Activated B cell treated with CpG ODN at 0.5 μM for 24 hours (primary cell): ENCODE measurements at regions not wholly inside any gene's neighbourhood (a gene's known extent, or its start where the extent isn't known, plus 50 kb on each side); places are given as distances from the start of the nearest gene placed in this dataset.

Experiments used
- ATAC-seq: fragments of 200-7000 bp; cut with Tn5 transposase; one replicate; pipeline ENCODE4 v1.10.0; 2021; ENCODE audit warnings: low read depth, mild to moderate bottlenecking, moderate library complexity
- CTCF ChIA-PET: fragments of 350-600 bp; sonication (Branson Sonifier 250); formaldehyde crosslinking; loops from one replicate; lab custom pipeline; 2021; ENCODE audit warnings: antibody characterized with exemption; lab: Charles Lee
- POLR2A ChIA-PET: fragments of 350-600 bp; sonication (Branson Sonifier 250); formaldehyde crosslinking; loops from one replicate; lab custom pipeline; 2021; ENCODE audit warnings: antibody characterized with exemption; lab: Charles Lee
- DNase-seq: peaks from one replicate; pipeline ENCODE4 v3.0.0; 2022
- H3K27ac Mint-ChIP-seq: one replicate; pipeline ENCODE4 v1.8.0; 2020; ENCODE audit warnings: mixed read lengths
- H3K27me3 Mint-ChIP-seq: one replicate; pipeline ENCODE4 v1.8.0; 2021; ENCODE audit warnings: mixed read lengths
- H3K36me3 Mint-ChIP-seq: one replicate; pipeline ENCODE4 v1.8.0; 2021; ENCODE audit warnings: low read depth, mixed read lengths
- H3K4me1 Mint-ChIP-seq: one replicate; pipeline ENCODE4 v1.8.0; 2021; ENCODE audit warnings: mixed read lengths
- H3K4me3 Mint-ChIP-seq: one replicate; pipeline ENCODE4 v1.8.0; 2020; ENCODE audit warnings: mild to moderate bottlenecking, mixed read lengths
- H3K9me3 Mint-ChIP-seq: one replicate; pipeline ENCODE4 v1.8.0; 2020; ENCODE audit warnings: mixed read lengths
- intact Hi-C: fragments of 100-400 bp; cut with micrococcal nuclease; formaldehyde crosslinking; loops from one replicate; pipeline ENCODE4 v1.15.1; 2024
- TF ChIP-seq, protein P1 (sequence below): fragments of 200-600 bp; IDR thresholded peaks from one replicate; pipeline ENCODE4 v1.8.0; 2022; ENCODE audit warnings: antibody characterized with exemption, mild to moderate bottlenecking

DNA sequence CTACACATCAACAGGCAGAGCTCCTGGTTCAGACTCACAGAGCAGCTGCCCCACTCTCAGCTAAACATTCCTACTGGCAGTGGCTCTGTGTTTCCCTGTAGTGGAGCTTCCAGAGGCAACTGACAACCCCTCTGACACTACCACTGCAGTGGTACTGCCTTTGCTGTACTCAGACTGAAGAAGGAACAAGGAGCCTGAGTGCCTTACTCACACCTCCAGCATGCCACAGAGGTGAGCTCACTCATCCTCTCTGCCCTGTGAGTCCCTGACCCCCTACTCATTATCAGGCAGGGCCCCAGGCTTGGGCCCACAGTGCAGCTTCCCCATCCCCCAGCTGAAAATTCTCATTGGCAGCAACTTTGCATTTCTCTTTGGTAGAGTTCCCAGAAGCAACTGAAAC lies 240.5 kb upstream of the POF1B start:
- Mint-ChIP-seq H3K9me3 (no peaks in the 10 kb centered on the region), H3K27ac (no peak overlapping the region), H3K4me3 (no peak overlapping the region), H3K36me3 (no peaks in the 10 kb centered on the region), H3K4me1 (no peaks in the 10 kb centered on the region), H3K27me3 (no peaks in the 10 kb centered on the region)
- intact Hi-C loops: no loop called here
- DNase-seq (no peak), ATAC-seq (no peak)
- ChIA-PET POLR2A (no interaction called here), CTCF (no interaction called here)
- TF ChIP-seq, protein P1, sequence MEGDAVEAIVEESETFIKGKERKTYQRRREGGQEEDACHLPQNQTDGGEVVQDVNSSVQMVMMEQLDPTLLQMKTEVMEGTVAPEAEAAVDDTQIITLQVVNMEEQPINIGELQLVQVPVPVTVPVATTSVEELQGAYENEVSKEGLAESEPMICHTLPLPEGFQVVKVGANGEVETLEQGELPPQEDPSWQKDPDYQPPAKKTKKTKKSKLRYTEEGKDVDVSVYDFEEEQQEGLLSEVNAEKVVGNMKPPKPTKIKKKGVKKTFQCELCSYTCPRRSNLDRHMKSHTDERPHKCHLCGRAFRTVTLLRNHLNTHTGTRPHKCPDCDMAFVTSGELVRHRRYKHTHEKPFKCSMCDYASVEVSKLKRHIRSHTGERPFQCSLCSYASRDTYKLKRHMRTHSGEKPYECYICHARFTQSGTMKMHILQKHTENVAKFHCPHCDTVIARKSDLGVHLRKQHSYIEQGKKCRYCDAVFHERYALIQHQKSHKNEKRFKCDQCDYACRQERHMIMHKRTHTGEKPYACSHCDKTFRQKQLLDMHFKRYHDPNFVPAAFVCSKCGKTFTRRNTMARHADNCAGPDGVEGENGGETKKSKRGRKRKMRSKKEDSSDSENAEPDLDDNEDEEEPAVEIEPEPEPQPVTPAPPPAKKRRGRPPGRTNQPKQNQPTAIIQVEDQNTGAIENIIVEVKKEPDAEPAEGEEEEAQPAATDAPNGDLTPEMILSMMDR: no peak

DNA sequence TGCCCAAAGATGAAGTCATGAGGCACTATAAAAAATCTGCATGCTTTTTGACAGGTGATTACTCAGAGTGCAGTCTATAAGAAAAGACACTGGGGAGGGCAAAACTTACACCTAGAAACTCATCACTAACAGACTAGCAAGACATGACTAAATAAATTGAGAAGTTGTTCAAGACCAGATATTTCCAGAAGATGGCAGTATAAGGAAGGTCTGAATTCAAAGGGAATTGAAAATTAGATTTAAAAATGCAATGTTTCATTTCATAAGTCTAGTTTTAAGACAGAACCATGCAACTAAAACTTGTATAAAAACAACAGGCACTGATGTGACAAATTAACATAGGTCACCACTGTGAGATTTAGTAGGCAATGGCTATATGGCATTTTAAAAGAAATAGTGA lies 232.5 kb upstream of the POF1B start:
- H3K4me1 Mint-ChIP-seq: no peaks in the 10 kb centered on the region
- intact Hi-C loops: no loop called here
- ATAC-seq: no peak
- H3K9me3 Mint-ChIP-seq: no peaks in the 10 kb centered on the region
- H3K4me3 Mint-ChIP-seq: no peak overlapping the region
- TF ChIP-seq, protein P1: no peak
- POLR2A ChIA-PET: no interaction called here
- DNase-seq: no peak
- CTCF ChIA-PET: no interaction called here
- no peak overlapping the region for H3K27ac Mint-ChIP-seq
- H3K36me3 Mint-ChIP-seq: no peaks in the 10 kb centered on the region
- no peaks in the 10 kb centered on the region for H3K27me3 Mint-ChIP-seq

DNA sequence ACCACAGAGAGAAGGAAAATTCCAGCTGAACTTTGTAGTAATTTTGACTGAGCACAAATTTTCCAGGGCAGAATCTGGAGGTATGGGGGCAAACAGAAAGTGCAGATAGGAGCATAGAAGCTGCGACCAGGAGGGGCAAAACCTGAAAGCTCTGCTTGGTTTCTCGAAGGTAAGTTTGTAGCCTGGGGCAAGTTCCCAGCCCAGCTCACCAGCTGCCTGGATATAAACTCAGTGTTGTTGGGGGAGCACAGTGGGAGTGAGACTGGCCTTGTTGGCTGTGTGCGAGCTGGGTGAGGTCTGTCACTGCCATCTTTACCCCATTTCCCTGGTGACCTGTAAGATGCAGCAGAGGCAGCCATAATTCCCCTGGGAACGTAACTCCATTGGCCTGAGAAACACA lies 213.5 kb upstream of the POF1B start:
- H3K36me3 Mint-ChIP-seq: no peaks in the 10 kb centered on the region
- no peak for ATAC-seq
- no peaks in the 10 kb centered on the region for H3K27me3 Mint-ChIP-seq
- H3K9me3 Mint-ChIP-seq: no peaks in the 10 kb centered on the region
- no peaks in the 10 kb centered on the region for H3K4me1 Mint-ChIP-seq
- no peak for DNase-seq
- intact Hi-C loops: no loop called here
- ChIA-PET POLR2A (no interaction called here), CTCF (no interaction called here)
- TF ChIP-seq, protein P1: no peak
- no peak overlapping the region for H3K4me3 Mint-ChIP-seq
- H3K27ac Mint-ChIP-seq: no peak overlapping the region

- Mint-ChIP-seq H3K36me3 (no peaks in the 10 kb centered on the region), H3K4me1 (no peaks in the 10 kb centered on the region), H3K27me3 (no peaks in the 10 kb centered on the region), H3K9me3 (no peaks in the 10 kb centered on the region), H3K27ac (no peak overlapping the region), H3K4me3 (no peak overlapping the region)
- TF ChIP-seq, protein P1: no peak
- intact Hi-C loops: no loop called here
- DNase-seq: no peak
- CTCF ChIA-PET: no interaction called here
- POLR2A ChIA-PET: no interaction called here
- no peak for ATAC-seq
These were observed 212.1 kb upstream of the POF1B start for GRCh38 chrX:85591536-85591935.

DNA sequence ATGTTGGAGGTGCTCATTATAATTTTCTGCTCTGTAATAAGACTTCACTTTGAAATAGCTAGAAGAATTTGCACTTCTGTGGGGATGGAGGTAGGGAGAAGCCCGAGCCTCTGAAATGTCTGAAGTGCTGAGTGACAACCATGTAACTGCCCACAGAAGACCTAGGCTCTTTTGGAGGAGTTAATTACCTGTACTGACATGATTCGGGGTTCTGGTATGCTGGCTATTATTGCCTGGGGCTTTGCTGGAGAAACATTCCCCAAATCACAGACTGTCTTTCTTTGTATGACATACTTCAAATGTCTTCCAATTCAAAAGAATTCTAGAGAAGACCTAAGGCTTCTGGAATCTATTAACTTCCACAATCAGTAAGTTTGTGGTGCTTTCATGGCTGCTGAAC lies 211.2 kb upstream of the POF1B start:
- no peaks in the 10 kb centered on the region for H3K9me3 Mint-ChIP-seq
- H3K4me3 Mint-ChIP-seq: no peak overlapping the region
- intact Hi-C loops: no loop called here
- TF ChIP-seq, protein P1: no peak
- ChIA-PET POLR2A (no interaction called here), CTCF (no interaction called here)
- no peaks in the 10 kb centered on the region for H3K36me3 Mint-ChIP-seq
- no peaks in the 10 kb centered on the region for H3K27me3 Mint-ChIP-seq
- no peaks in the 10 kb centered on the region for H3K4me1 Mint-ChIP-seq
- DNase-seq: no peak
- no peak overlapping the region for H3K27ac Mint-ChIP-seq
- ATAC-seq: no peak
